ENCODE measurements at regions not wholly inside any gene's neighbourhood (a gene's known extent, or its start where the extent isn't known, plus 50 kb on each side); places are given as distances from the start of the nearest gene placed in this dataset.

DNA sequence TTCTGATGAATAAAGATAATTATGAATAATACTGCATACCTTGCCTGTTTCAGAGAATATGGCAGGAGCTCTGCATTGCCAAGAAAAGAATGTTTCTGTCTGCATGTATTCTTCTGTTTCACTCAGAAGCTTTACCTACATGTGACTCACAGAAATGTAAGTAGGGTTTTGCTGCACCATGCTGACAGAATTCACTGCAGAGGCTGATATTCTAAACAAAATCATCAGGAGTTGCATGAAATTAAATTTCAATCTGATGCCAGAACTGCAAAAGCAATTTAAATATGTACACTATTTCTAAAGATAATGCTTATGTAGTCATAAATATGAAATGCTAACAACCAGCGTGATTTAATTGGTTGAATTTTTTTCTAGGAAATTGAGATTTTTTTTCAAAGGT is 332.8 kb upstream of the FSHR start:
- no peak for DNase-seq (ENCODE audit: low spot score)

DNA sequence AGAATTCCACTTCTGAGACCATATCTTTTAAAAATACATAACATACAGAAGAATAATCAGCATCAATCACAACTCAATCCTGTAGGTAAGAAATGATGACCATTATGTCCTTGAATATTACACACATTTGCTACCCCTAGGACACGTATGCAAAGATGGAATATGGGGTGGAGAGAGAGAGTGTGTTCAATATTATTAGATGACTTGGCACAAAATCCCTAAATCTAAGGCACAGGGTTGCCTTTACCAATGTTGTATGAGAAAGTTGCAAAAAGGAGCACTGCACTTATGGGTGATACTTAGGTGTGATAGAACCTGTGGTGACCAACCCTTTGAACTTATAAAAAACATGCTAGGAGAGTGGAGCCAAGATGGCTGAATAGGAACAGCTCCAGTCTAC is 326.2 kb upstream of the FSHR start:
- no peak for DNase-seq (ENCODE audit: low spot score)

DNA sequence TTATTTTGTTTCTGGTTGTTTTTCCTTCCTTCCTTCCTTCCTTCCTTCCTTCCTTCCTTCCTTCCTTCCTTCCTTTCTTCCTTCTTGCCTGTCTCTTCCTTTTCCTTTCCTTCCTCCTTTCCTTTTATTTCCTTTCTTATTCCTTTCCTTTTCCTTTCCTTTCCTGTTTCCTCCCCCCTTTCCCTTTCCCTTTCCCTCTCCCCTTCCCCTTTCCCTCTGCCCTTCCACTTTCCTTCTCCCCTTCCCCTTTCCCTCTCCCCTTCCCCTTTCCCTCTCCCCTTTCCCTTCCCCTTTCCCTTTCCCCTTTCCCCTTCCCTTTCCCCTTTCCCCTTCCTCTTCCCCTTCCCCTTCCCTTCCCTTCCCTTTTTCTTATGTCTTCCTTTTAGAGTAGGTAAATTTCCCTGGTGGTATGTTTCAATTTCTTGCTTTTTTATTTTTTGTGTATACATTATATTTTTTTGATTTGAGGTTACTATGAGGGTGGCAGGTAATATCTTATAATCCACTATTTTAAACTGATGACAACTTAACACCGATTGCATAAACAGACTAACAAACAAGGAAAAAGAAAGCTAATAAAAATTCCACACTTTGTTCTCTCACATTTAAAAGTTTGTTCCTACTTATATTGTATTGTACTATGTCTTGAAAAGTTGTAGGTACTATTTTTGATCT is 311.0 kb upstream of the FSHR start:
- DNase-seq (ENCODE audit: low spot score): no peak

DNA sequence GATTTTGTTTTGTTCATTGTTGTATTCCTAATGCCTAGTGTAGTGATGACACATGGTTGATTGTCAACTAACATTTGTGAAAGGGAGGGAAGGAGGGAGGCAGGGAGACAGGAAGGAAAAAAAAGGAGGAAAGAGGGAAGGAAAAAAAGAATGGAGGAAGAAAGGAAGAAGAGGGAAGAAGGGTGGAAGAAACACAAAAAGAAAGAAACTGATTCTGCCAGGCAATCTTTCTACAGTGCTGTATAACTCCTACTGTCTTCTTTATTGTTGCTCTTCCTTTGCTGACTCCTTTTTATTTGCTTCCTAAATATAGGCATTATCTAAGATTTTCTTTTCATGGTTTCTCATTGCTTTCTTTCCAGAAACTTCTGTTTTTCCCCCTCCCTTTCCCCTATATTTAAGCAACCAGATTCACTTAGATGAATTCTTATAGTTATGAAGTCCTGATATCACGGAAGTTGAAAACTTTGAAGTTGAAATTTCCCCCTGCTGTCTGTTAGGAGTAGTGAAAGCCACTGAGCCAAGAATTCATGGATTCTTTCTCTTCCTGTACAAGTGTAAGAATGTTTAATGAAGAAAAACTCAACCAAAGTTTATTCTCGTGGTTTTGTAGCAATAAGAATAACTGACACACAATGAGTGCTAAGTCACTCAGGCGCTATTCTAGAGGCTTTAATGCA is 305.1 kb upstream of the FSHR start:
- no peak for DNase-seq (ENCODE audit: low spot score)

DNA sequence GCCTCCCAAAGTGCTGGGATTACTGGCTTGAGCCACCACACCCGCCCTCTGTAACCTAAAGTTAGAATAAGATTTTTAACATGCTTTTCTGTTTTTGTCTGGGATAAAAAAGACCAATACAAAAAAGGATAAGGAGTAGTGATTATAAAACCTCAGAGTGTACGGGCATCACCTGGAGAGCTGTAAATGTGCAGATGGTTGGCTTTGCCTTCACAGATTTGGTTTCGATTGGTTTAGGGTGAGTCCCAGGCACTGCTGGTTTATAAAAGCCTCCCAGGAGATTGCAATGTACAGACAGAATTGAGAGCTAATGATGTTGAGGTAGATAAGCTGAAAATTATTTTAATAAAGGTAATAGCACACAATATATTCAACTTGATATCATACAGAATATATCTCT is 289.7 kb upstream of the FSHR start:
- no peak for DNase-seq (ENCODE audit: low spot score)

DNA sequence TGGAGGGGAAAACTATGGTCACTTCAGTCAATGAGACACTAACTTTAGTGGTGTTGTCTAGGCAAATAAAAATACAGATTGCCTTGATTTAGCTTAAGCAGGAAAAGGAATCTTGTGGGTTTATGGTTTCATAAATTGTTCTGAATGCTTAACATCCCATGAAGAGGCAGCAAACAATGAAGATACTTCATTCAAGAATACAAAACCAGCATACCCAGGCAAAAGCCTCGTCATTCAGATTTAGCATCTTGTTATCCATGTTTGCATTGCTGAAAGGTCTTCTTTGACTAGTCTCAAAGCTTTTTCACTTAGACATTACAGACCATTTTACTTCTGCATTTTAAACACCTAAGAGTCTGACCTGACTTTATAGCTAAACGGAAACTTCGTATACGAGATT is 272.7 kb upstream of the FSHR start:
- no peak for DNase-seq (ENCODE audit: low spot score)

DNA sequence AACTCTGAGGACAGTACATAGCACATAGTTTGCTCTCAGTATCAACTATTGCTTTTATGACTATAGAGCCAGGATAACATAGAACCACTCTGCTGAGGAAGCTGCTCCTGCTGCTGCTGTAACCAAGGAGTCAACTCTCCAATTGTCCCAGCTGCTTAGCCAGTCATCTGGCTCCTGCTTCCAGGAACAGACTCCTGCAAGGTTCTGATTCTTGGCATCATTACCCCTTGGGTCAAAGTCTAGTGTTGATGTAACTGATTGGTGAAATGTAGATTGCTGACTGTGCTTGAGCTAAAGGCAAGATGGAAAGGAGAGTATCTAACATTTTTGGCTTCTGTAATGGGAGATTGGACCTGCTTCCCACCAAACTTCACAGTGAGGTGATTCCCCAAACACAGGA is 261.9 kb upstream of the FSHR start:
- DNase-seq (ENCODE audit: low spot score): no peak

DNA sequence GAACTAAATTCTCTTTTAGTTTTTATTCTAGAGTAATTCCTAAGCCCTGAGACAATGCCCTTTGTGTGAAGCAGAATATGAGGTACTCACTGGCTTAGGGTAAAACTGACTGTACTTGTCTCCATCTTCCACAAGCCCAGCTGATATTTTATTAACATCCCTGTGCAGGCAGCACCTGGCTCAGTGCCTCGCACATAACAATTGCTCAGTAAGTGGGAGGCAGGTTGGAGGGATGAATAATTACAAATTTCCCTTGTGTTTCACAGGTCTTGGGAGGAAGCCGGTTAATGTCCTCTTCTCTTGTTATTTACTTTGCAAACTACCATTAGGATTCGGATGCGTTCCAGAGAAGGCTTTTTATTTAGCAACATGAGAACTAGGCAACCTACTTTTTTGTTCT is 249.8 kb upstream of the FSHR start:
- DNase-seq (ENCODE audit: low spot score): no peak

DNA sequence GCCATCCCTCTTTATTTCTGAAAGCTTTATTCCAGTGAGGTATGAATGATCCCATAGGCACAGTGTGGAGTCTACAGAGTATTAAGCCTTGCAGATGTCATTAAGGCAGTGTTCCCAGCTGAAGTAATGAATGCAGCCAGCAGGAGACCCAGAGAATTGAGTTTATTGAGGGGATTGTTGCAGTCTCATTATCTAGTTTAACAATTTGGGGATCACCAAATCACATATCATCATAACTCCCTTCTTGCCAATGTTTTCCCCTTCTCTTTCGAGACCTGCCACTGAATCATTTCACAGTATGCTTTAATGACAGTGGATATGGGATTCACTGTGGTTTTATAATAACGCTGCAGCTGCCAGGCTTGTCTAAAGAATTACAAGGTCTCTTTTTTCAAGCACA is 249.3 kb upstream of the FSHR start:
- no peak for DNase-seq (ENCODE audit: low spot score)

DNA sequence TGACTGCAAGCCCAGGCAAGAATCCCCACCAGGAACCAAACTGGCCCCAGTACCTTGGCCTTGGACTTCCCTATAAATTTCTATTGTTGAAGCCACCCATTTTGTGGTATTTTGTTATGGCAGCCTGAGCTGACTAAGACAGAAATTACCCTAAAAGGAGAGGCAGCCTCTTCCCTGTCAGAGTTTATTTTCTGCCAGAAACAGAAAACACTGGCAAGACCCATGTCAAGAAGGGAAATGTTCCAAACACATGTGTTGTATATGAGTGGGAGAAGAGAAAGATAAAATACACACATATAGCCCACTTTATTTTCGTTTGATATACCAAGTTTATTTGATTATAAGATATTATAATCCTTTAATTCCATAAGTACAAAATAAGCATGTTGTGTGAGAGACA is 225.1 kb upstream of the FSHR start:
- no peak for DNase-seq (ENCODE audit: low spot score)

DNA sequence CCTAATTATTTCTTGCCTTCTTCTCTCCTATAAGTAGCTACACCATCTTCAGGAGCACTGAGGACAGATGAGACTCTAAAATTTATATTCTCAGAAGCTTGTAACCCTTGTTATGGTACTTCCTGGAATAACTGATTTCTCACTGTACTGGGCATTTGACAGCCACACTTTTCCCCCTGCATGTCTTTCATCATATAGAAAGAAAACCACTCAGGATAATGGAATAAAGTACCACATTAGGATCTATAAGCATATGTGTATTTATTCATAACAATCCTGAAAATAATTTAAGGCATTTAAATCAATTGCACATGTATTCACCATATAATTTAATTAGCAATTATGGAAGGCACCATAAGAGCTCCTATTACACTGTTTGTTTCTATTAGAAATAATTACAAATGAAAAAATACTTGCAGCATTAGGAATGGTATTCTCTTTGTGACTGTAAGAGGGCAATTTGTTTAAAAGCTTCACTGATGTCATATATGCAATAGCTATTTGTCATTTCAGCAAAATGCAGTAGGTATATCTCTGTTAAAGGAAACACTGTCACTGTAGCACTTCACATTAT is 216.9 kb upstream of the FSHR start:
- no peak for DNase-seq (ENCODE audit: low spot score)

DNA sequence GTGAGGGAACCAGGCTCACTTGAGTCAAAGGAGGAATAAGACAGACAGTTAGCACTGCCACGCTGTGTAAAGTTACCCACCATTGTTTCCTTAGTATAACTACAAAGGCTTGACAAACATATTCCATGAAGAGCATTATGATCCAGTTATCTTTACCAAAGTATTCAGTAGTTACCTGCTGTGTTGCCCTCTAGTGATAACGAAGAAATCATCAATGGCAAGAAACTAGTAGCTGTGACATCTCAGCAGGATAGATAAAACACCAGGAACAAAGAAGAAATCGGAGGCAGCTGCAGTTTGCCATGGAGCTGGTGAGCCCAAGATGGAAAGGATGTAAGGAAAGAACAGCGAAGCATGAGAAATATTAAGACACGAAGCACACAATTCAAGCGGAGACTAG is 215.3 kb upstream of the FSHR start:
- DNase-seq (ENCODE audit: low spot score): no peak

DNA sequence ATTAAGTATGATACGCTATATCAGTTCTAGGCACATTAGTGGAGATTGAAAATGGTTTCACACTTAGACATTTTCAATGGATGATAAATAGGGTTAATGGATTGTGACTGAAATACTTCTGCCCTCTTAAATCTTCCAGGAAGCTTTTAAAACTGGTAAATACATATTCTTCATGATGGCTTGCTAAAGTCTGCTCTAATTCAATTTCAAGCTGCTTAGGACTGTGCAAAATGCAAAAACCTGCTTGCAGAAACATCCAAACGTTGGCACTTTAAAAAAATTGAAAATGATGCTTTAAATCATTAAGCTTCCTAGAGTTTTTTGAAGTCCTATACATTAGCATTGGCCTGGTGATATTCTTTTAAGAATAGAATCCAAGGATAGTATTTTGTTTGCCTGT is 214.8 kb upstream of the FSHR start:
- DNase-seq (ENCODE audit: low spot score): no peak

DNA sequence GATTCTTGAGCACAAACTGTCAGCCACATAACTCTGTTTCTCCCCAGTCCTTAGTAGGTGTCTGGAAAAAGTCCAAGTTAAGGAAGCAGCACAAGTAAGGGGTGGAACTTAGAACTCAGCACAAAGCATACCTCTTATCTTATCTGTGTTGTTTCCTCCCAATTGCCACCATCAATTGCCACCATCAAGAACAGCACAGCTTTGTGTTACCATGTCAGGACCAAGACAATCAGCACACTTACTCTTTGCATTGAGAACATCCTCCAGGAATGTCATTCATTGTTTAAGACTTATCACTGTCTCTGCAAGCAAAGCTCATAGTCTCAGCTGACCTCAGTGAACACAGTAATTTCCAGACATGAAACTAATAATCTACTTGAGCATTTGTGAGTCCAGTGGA is 212.7 kb upstream of the FSHR start:
- DNase-seq (ENCODE audit: low spot score): no peak

DNA sequence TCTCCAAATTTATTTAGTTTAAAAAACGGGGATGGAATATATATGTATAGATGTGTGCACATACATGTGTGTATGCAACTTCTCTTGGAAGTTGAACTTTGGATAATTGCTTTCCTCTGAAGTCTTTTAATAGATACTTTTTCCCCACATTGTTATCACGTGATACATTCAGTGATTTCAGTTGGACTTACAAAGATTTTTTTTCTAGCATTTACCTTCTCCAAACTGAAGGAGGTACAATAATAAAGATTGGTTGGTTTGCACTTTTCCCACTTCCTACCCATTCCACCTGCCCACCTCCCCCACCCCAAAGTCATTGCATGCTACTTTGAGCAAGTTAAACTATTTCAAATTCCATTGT is 206.1 kb upstream of the FSHR start:
- DNase-seq (ENCODE audit: low spot score): no peak

DNA sequence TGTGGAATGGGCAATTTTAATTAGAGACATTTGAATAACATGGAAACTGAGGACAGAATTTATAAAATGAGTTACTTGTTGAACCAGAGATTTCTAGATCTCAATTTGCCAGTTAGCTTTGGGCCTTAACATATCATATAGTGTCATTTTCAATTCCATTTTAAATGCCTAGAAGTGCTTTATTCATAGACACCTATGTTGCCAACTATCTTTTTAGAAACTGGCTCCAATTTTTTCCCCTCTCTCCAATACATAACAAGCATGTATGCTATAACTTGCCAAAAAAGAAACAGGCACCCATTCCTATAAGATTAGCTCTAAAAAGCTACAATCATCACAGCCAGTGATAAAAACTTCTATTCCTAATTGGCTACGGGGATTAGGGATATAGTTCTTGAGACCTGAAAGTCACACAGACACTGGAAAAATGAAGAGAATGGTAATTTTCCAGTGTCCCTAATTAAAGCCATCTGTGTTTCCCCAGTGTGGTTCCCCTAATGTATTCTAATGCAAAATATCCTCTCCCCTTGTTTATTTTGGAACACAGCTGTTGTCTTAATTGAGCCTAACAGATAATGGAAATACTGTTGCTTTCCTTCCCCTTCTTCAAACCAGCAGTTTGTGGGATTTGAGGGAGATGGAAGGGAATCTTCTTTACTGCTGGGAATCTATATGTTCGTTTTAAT is 205.5 kb upstream of the FSHR start:
- no peak for DNase-seq (ENCODE audit: low spot score)

DNA sequence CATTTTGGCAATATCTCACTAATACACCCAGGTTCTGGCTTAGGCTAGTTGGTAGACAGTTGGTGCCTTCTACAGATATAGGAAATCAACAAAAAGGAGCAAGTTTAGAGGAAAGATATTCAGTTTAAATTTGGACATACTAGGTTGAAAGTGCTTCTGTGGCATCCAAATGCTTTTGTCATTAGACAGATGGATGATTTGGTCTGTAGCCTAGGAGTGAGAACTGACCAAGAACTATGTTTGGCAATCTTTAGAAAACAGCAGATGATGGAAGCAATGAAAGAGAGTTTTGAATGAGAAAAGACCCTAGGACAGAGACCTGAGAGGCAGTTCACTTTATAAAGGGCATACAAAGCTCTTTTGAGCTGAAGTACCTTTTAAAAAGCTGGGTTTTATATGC is 201.3 kb upstream of the FSHR start:
- DNase-seq (ENCODE audit: low spot score): no peak

DNA sequence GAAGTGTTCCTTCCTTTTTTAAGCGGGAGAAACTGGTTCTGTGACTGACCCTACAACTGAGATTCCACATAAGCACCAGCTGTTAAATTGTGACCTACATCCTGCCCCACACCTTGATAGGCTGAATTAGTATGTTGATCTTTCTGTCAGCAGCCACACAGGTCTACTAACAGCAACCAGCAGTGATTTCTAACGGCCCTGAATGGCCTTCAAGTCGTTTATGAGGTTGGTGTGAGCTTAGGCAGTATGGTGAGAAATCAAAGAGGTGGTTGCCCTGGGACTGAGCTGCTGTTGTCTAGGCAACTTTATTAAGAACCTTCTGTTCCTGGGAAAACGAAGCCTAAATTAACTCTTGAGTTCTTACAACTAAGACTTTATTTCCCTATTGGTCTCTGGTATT is 197.2 kb upstream of the FSHR start:
- DNase-seq (ENCODE audit: low spot score): no peak

DNA sequence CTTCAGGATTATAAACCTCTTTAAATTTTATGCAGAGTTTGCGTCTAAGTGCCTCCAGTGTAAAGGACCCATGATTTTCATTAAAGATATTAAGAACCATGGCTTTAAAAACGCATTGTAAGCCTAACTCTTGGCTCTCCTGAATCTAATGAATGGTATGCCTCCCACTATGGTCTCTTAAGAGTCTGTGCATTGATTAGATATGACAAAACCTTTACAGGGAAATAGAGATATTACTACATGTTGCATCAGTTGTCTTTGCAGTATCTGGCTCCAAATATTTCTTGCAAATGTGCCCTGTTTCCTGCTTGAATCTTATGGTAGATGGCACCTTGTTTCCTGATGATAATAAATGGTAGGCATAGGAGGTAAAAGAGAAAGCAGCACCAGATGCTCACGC is 189.3 kb upstream of the FSHR start:
- no peak for DNase-seq (ENCODE audit: low spot score)

DNA sequence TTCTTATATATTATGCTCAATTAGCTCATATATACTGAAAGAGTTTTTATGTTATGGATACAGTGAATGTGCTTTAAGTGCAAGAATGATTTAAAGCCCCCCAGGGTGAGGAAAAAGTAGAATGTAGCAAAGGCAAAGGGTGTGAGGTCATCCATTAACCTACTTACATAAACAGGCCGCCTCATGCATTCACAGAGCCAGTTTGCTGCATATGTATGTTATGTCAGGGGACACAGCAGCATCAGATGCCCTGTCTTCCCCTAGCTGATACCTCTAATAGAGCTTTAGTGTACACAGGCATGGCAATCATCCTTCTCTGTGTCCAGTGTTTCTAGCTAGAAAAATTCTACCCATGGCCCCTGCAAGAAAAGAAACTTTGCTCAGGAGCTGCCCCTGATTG is 187.8 kb upstream of the FSHR start:
- no peak for DNase-seq (ENCODE audit: low spot score)

DNA sequence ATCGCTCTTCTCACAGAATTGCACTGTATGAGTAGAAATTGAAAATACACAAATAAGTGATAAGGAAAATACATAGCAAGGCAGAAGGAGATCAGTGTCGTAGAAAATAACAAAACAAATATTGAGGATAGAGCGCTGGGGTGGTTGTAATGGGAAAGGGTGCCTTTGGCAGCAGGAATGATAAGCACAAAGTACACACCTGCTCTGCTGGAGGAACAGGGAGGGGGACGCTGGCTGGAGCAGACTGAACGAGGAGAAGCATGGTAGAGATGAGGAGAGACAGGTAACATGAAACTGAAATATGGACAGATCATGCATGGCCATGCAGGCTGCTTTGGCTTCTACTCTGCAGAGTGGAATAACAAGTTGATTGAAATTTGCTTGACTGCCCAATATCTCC is 181.2 kb upstream of the FSHR start:
- no peak for DNase-seq (ENCODE audit: low spot score)

DNA sequence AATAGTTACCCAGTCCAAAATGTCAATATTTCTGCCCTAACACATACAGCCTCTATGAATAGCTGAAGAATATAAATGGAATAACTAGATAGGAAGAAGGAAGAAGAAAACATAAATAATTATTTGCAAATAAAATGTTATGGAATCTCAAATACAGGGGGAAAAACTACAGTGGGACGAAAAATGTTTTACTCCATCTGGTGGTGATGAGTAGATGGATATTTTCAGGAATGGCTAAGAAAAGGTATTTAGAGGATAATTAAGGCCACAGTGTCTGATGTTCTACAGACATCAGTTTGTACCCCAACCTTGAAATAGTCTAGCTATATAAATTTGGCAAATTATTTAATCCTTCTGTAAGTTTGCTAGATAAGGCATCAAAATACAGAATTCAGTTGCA is 178.1 kb upstream of the FSHR start:
- no peak for DNase-seq (ENCODE audit: low spot score)

DNA sequence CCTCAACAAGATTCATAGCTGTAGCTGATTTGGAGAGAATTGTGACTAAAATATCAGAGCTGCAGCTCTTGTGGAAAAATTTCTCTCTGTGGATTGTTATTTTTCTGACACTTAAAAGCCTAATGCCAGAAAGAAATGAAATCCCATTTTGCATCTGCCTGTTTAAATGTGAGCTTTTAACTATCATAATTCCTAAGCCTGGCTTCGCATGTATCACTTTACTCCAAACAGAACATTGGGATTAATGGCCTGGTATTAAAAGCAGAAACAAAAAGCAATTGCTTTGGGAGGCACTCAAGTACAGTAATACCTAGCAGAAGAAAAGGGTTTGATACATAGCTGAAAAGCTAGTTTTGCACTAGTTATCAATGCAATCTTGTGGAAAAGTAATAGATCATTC is 164.2 kb upstream of the FSHR start:
- no peak for DNase-seq (ENCODE audit: low spot score)

DNA sequence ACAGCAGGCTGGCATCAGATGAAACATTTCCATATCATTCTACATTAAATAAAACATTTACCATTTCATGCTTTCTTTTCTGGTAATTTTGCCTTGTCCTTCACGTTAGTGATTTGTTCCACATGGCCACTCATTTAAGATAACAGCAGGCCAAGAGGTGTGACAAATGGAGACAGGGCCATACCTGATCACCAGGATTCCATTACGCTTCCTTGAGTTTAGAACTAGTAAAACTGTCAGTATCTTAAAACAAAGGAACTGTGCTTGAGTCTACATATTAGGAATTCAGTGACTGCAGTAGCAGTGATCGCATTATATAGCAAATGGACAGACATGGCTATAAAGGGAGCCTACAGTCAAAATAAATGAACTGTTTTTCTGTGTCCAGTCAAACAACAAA is 155.1 kb upstream of the FSHR start:
- no peak for DNase-seq (ENCODE audit: low spot score)
